ENCODE measurements at regions not wholly inside any gene's neighbourhood (a gene's known extent, or its start where the extent isn't known, plus 50 kb on each side); places are given as distances from the start of the nearest gene placed in this dataset.

DNA sequence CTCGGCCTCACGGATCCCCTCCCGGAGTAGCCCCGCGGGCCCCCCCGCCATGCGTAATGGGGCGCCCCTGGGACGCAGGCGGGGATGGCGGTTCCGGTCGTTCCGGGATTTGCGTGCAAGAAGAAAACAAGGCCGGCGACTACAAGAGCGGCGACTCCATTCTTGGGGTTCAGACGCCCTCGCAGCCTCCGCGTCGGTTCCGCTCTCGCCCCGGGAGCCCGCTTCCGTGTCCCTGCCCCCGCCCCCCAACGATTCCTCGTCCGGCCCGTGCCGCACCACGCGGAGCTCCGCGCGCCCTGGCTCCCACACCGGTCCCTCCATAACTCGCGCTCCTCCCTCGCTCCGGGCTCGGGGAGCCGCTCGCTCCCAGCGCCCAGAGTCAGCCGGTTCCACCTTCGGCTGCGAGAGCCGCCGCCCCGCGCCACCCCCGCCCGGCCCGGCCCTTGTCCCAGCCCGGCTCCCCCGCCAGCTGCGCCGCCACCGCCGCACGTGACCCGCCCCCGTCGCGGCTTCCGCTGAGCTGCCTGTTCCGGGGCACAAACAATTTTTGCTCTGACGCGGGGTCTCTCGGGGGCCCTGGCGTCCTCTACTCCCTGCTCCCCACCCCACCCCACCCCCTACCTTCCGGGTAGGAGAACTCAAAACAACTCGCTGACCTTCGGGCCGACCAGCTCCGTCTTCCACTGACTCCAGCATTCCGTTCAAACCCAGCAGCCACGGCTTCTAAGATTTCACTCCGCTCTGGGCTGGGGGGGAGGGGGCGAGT is 78.8 kb upstream of the BCOR start:
- DNase-seq, result peak; percentile 57
- intact Hi-C loops (cut with DNase I; ENCODE audit: low total_unique reads), result loop anchor here (10.0 kb wide), 1 partner anchor 88 kb away; no protein-coding TSS in a partner anchor
- Histone ChIP-seq H3K36me3 (ENCODE audit: low read depth, missing control alignments) (no peaks in the 10 kb centered on the region), H3K27me3 (no peaks in the 10 kb centered on the region), H3K4me1 (no peaks in the 10 kb centered on the region), H3K27ac (peak overlapping the region; percentile 90 to 91), H3K4me3 (peak overlapping the region; percentile 49 to 66), H3K9me3 (no peaks in the 10 kb centered on the region)
- TF ChIP-seq POLR2A (IDR thresholded peaks at IDR 0.05), result no peak
- TF ChIP-seq, protein P1, sequence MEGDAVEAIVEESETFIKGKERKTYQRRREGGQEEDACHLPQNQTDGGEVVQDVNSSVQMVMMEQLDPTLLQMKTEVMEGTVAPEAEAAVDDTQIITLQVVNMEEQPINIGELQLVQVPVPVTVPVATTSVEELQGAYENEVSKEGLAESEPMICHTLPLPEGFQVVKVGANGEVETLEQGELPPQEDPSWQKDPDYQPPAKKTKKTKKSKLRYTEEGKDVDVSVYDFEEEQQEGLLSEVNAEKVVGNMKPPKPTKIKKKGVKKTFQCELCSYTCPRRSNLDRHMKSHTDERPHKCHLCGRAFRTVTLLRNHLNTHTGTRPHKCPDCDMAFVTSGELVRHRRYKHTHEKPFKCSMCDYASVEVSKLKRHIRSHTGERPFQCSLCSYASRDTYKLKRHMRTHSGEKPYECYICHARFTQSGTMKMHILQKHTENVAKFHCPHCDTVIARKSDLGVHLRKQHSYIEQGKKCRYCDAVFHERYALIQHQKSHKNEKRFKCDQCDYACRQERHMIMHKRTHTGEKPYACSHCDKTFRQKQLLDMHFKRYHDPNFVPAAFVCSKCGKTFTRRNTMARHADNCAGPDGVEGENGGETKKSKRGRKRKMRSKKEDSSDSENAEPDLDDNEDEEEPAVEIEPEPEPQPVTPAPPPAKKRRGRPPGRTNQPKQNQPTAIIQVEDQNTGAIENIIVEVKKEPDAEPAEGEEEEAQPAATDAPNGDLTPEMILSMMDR (IDR thresholded peaks at IDR 0.05), result no peak
- 0% methylated on average over 41 of the region's 85 CpGs; no CpG with 5 or more reads in 1 of the 2 donors for whole genome bisulfite sequencing, 2 donors

DNA sequence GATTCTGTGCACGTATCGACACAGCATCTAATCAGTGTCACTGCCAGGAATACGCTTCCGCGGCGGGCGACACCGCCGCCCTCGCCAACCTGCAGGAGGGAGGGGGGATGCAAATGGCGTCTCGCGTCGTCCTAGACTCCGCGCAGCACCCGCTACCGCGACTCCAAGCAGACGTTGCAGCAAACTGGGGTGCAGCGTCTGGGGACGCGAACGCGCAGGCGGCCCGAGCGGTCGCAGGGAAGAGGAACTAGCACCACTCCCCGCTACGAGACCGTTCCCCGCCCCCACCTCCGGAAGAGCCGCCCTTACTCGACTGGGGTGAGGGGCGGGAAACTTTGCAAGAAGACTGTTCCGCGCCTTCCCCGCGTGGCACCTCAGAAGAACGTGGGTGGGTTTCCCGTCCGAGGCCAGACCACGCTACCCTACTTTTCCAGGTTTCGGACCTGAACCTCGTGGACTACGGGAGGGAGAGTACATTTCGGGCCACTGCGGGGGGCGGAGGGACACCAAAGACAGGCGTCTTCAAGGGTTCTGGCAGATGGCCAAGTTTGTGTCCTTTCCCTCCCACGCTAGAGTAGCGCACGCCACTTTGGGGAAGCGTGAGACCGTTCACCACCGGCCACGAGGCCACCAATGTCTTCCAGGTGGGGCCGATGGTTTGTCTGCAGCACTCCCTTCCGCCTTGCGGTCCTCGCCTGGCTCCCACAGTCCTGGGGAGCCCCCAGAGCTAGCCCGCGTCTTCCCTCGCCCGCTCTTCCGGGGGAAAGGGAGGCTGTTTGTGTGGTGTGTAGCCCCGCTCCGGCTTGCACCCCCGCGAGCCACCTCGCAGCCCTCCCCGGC is 78.0 kb upstream of the BCOR start:
- Histone ChIP-seq H3K4me1 (no peaks in the 10 kb centered on the region), H3K9me3 (no peaks in the 10 kb centered on the region), H3K27ac (peak overlapping the region; percentile 90 to 91), H3K4me3 (peak overlapping the region; percentile 49 to 66), H3K36me3 (ENCODE audit: low read depth, missing control alignments) (no peaks in the 10 kb centered on the region), H3K27me3 (no peaks in the 10 kb centered on the region)
- intact Hi-C loops (cut with DNase I; ENCODE audit: low total_unique reads), result loop anchor here (10.0 kb wide), 1 partner anchor 89 kb away; no protein-coding TSS in a partner anchor
- TF ChIP-seq POLR2A (IDR thresholded peaks at IDR 0.05), result no peak
- DNase-seq, result peak; percentile 75
- 0 to 2% methylated on average over 1 to 52 of the region's 74 CpGs for WGBS, 2 donors

DNA sequence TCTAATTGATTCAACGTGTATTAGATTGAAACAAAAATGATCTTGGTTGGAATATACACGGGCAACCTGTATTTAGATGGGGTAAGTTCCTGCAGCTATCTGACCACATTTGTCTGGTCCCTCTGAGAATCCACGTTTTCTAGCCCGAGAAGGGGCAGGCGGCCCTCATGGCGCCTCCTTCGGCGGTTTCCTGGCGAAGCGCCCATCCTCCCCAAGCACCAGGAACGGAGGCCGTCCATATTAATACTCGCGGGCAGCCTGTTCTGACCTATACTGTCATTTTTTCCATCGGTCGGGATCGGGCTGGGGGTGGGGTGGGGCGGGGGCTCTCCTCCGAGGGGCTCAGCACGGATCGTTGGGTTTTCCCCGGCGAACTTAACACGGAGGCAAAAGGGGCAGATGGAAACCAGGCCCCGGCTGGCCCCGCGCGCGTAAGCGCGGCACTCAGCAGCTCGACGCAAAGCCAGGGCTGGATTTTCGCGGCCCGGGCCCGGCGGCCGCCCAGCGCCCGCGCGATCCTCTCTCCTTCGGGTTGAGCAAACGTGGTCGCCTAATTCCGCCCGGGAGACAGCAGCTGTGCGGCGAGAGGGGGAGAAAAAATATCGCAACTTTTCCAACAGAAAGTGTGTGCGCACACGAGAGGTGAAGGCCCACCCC is 77.2 kb upstream of the BCOR start:
- 0 to 23% methylated on average over 2 to 10 of the region's 53 CpGs for WGBS, 2 donors
- H3K4me1 ChIP-seq, result no peaks in the 10 kb centered on the region

DNA sequence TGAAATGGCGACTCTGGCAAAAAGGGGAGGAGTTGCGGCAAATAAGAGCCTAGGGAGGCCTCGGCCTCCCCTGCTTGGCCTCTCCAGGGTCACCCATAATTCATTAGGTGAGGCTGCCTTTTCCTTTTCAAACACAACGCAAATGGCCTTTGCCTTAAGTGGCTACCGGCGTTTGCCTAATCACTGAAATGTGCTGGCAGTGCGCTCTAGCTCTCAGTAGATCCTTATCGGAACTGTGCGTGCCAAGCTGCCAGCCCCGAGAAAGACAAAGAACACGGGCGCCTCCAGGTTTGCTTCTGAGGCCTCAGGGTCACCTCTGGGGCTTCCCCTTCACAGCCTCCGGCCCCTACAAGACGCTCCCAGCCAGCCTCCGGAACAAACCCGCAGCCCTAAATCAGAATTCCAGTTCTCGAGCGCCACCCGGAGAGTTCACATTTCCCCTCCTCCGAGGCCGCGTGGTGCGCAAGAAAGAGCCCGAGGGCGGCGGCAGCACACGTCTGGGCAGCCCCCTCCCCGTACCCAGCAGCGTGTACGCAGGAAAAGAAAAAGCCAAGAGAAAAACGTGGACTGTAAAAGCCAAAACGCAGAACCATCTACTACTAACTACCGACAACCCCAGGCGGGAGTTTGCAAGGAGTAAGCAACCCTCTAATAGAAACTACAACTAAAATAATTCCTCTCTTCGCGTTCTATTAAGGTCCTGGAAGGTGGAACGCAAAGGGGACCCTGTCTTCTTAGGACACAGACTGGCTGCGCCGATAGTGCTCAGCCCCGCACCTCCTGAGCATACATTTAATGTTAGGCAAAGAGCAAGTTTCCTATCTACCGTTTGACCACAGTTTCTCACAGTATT is 76.5 kb upstream of the BCOR start:
- Histone ChIP-seq H3K4me3 (peak overlapping the region in 1 of 2 donors; percentile 49), H3K27ac (peak overlapping the region; percentile 90 to 91), H3K27me3 (no peaks in the 10 kb centered on the region), H3K9me3 (no peaks in the 10 kb centered on the region), H3K4me1 (no peaks in the 10 kb centered on the region), H3K36me3 (ENCODE audit: low read depth, missing control alignments) (no peaks in the 10 kb centered on the region)
- DNase-seq, result peak; percentile 28
- intact Hi-C loops (cut with DNase I; ENCODE audit: low total_unique reads), result loop anchor here (10.0 kb wide), 1 partner anchor 91 kb away; no protein-coding TSS in a partner anchor
- TF ChIP-seq POLR2A (IDR thresholded peaks at IDR 0.05), result no peak
- TF ChIP-seq, protein P1 (IDR thresholded peaks at IDR 0.05), result no peak
- 38 to 47% methylated on average over 22 to 34 of the region's 41 CpGs for whole genome bisulfite sequencing, 2 donors

More for the DNA sequence above, 77.2 kb upstream of the BCOR start:
- Histone ChIP-seq H3K27ac (peak overlapping the region; percentile 90 to 91), H3K27me3 (no peaks in the 10 kb centered on the region), H3K36me3 (ENCODE audit: low read depth, missing control alignments) (no peaks in the 10 kb centered on the region), H3K9me3 (no peaks in the 10 kb centered on the region), H3K4me3 (peak overlapping the region; percentile 49 to 66)
- intact Hi-C loops (cut with DNase I; ENCODE audit: low total_unique reads), result loop anchor here (10.0 kb wide), 1 partner anchor 90 kb away; no protein-coding TSS in a partner anchor
- TF ChIP-seq POLR2A (IDR thresholded peaks at IDR 0.05), result no peak
- TF ChIP-seq, protein P1 (IDR thresholded peaks at IDR 0.05), result no peak
- DNase-seq, result peak; percentile 37

Data from testis (tissue), 2 donors.